ENCODE measurements at regions not wholly inside any gene's neighbourhood (a gene's known extent, or its start where the extent isn't known, plus 50 kb on each side); places are given as distances from the start of the nearest gene placed in this dataset.

DNA sequence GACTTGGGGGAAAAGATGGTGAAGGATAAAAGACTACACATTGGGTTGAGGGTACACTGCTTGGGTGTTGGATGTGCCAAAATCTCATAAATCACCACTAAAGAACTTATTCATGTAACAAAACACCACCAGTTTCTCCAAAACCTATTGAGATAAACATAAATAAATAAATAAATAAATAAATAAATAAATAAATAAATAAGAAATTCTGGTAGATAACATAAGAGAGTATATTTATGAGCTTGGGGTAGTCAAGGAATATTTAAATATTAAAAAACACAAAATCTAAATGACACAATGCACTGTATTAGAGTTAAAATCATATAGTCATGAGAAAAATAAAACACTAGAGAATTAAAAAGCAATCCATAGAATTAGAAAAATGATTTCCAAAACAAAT is 333.5 kb upstream of the NRG3 start:
- TF ChIP-seq, protein P1, sequence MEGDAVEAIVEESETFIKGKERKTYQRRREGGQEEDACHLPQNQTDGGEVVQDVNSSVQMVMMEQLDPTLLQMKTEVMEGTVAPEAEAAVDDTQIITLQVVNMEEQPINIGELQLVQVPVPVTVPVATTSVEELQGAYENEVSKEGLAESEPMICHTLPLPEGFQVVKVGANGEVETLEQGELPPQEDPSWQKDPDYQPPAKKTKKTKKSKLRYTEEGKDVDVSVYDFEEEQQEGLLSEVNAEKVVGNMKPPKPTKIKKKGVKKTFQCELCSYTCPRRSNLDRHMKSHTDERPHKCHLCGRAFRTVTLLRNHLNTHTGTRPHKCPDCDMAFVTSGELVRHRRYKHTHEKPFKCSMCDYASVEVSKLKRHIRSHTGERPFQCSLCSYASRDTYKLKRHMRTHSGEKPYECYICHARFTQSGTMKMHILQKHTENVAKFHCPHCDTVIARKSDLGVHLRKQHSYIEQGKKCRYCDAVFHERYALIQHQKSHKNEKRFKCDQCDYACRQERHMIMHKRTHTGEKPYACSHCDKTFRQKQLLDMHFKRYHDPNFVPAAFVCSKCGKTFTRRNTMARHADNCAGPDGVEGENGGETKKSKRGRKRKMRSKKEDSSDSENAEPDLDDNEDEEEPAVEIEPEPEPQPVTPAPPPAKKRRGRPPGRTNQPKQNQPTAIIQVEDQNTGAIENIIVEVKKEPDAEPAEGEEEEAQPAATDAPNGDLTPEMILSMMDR (IDR thresholded peaks at IDR 0.05): no peak
- TF ChIP-seq POLR2A (IDR thresholded peaks at IDR 0.05): no peak

Data from uterus (tissue), 2 donors.